SU-DHL-6 (cell line): ENCODE measurements at regions not wholly inside any gene's neighbourhood (a gene's known extent, or its start where the extent isn't known, plus 50 kb on each side); places are given as distances from the start of the nearest gene placed in this dataset.

ENCODE experiments used
- H2AFZ ChIP-seq: fragments of 200-600 bp; sonication (generic); 2 replicates; pipeline ENCODE4 v1.6.1; 2014; ENCODE audit warnings: low read depth, mild to moderate bottlenecking, moderate library complexity, mixed read lengths, antibody characterized with exemption, low read length; ENCODE audit not compliant: severe bottlenecking
- H3F3A ChIP-seq: fragments of 200-600 bp; shearing (Covaris generic); 2 replicates; pipeline ENCODE4 v1.6.0; 2016; ENCODE audit warnings: antibody characterized with exemption, mild to moderate bottlenecking; ENCODE audit not compliant: insufficient read depth
- H3K27ac ChIP-seq: fragments of 200-600 bp; sonication (generic); 2 replicates; pipeline ENCODE4 v1.5.1; 2016; ENCODE audit warnings: low read depth, mild to moderate bottlenecking, low read length, moderate library complexity, mixed read lengths
- H3K27me3 ChIP-seq: fragments of 200-600 bp; sonication (generic), shearing (Covaris generic); 2 replicates; pipeline ENCODE4 v1.6.0; 2014; ENCODE audit warnings: mild to moderate bottlenecking, low read length
- H3K36me3 ChIP-seq: fragments of 200-600 bp; sonication (generic); 2 replicates; pipeline ENCODE4 v1.6.1; 2014; ENCODE audit warnings: mild to moderate bottlenecking, low read length, mixed read lengths
- H3K4me2 ChIP-seq: fragments of 300-600, 200-600 bp; shearing (Covaris generic), sonication (generic); 2 replicates; pipeline ENCODE4 v1.6.0; 2014; ENCODE audit warnings: low read length, low read depth, mild to moderate bottlenecking; ENCODE audit not compliant: poor library complexity, severe bottlenecking
- H3K4me3 ChIP-seq: fragments of 200-600 bp; sonication (generic); 2 replicates; pipeline ENCODE4 v1.5.1; 2014; ENCODE audit warnings: antibody characterized with exemption, low read length, mild to moderate bottlenecking, mixed read lengths; ENCODE audit not compliant: insufficient read depth, poor library complexity, severe bottlenecking
- H3K79me2 ChIP-seq: fragments of 200-600 bp; sonication (generic); 2 replicates; pipeline ENCODE4 v1.6.1; 2014; ENCODE audit warnings: mild to moderate bottlenecking, low read length, moderate library complexity; ENCODE audit not compliant: insufficient read depth
- H3K9ac ChIP-seq: fragments of 200-600 bp; sonication (generic); 2 replicates; pipeline ENCODE4 v1.7.0; 2014; ENCODE audit warnings: mild to moderate bottlenecking, low read length
- H3K9me2 ChIP-seq: fragments of 200-600 bp; sonication (generic); replicated peaks from 2 replicates; pipeline ENCODE4 v1.6.1; 2014; ENCODE audit warnings: low read length; ENCODE audit not compliant: insufficient read depth
- H3K9me3 ChIP-seq: fragments of 200-600 bp; sonication (generic); 2 replicates; pipeline ENCODE4 v1.6.1; 2014; ENCODE audit warnings: low read length, mixed read lengths; ENCODE audit not compliant: insufficient read depth
- H4K20me1 ChIP-seq: fragments of 200-600 bp; sonication (generic); 2 replicates; pipeline ENCODE4 v1.6.1; 2014; ENCODE audit warnings: low read depth, mild to moderate bottlenecking, antibody characterized with exemption, low read length, moderate library complexity, mixed read lengths
- EZH2phosphoT487 ChIP-seq: fragments of 200-600 bp; sonication (generic), shearing (Covaris generic); conservative IDR thresholded peaks from 2 replicates; pipeline ENCODE4 v1.6.1; 2018; ENCODE audit warnings: mild to moderate bottlenecking, antibody characterized with exemption, low read length, moderate library complexity, mixed read lengths
- TF ChIP-seq, protein P1 (sequence below): fragments of 200-600 bp; sonication (generic); IDR thresholded peaks from one replicate; pipeline ENCODE4 v1.5.1; 2017; ENCODE audit warnings: antibody characterized with exemption, mild to moderate bottlenecking, low read length, moderate library complexity; ENCODE audit not compliant: insufficient read depth, poor library complexity, severe bottlenecking

DNA sequence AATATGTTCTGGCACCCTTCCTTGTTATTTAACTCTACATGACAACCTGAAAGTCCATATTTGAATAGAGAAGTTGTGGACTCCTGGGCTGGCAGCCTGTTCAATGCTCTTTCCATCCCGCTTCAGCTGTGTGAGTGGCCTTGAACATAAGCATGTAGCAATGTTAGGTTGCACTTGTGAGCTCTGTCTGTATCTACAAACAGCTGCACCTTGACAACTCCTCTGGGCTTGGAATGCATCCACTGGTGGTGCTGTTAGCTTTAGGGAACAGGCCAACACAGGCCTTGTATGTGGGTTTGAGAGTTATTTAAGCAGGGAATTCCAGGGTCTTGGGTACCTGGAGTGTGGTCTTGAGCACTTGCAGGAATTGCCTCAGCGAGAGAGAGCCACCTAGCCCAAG lies 141.2 kb downstream of the DTHD1 start:
- H3K27ac ChIP-seq = no peak overlapping the region
- no peak overlapping the region for H3K4me3 ChIP-seq
- H3K79me2 ChIP-seq = no peaks in the 10 kb centered on the region
- no peak overlapping the region for H2AFZ ChIP-seq
- H3K4me2 ChIP-seq = no peak overlapping the region
- no peak for TF ChIP-seq EZH2phosphoT487
- TF ChIP-seq, protein P1, sequence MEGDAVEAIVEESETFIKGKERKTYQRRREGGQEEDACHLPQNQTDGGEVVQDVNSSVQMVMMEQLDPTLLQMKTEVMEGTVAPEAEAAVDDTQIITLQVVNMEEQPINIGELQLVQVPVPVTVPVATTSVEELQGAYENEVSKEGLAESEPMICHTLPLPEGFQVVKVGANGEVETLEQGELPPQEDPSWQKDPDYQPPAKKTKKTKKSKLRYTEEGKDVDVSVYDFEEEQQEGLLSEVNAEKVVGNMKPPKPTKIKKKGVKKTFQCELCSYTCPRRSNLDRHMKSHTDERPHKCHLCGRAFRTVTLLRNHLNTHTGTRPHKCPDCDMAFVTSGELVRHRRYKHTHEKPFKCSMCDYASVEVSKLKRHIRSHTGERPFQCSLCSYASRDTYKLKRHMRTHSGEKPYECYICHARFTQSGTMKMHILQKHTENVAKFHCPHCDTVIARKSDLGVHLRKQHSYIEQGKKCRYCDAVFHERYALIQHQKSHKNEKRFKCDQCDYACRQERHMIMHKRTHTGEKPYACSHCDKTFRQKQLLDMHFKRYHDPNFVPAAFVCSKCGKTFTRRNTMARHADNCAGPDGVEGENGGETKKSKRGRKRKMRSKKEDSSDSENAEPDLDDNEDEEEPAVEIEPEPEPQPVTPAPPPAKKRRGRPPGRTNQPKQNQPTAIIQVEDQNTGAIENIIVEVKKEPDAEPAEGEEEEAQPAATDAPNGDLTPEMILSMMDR = no peak
- H3K36me3 ChIP-seq = no peaks in the 10 kb centered on the region
- no peaks in the 10 kb centered on the region for H3K9me2 ChIP-seq
- H4K20me1 ChIP-seq = no peaks in the 10 kb centered on the region
- H3F3A ChIP-seq = no peaks in the 10 kb centered on the region
- no peaks in the 10 kb centered on the region for H3K27me3 ChIP-seq
- H3K9ac ChIP-seq = no peak overlapping the region
- H3K9me3 ChIP-seq = no peaks in the 10 kb centered on the region

DNA sequence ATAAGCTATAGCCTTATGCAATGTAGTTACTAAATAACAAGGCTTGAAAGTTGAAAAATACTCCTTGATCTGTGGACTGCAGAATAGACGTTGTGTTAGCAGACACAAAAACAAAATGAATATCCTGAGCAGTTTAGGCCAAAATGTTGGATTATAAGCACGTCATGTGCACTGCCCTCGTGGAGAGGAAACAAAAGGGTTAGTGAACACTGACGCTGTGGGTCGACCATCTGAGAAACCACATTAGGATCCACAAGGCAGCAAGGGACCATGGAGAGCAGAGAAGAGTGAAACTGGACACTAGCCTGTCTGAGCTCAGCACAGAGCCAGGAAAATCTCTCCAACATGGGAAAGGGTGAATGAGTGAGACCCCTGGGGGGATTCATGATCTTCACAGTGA lies 145.3 kb downstream of the DTHD1 start:
- no peaks in the 10 kb centered on the region for H3K27me3 ChIP-seq
- no peaks in the 10 kb centered on the region for H4K20me1 ChIP-seq
- no peak overlapping the region for H2AFZ ChIP-seq
- no peak overlapping the region for H3K27ac ChIP-seq
- no peaks in the 10 kb centered on the region for H3K9me3 ChIP-seq
- H3F3A ChIP-seq = no peaks in the 10 kb centered on the region
- no peak overlapping the region for H3K4me3 ChIP-seq
- H3K9ac ChIP-seq = no peak overlapping the region
- H3K9me2 ChIP-seq = no peaks in the 10 kb centered on the region
- H3K4me2 ChIP-seq = no peak overlapping the region
- no peaks in the 10 kb centered on the region for H3K79me2 ChIP-seq
- no peaks in the 10 kb centered on the region for H3K36me3 ChIP-seq
- TF ChIP-seq, protein P1 = no peak
- no peak for TF ChIP-seq EZH2phosphoT487

DNA sequence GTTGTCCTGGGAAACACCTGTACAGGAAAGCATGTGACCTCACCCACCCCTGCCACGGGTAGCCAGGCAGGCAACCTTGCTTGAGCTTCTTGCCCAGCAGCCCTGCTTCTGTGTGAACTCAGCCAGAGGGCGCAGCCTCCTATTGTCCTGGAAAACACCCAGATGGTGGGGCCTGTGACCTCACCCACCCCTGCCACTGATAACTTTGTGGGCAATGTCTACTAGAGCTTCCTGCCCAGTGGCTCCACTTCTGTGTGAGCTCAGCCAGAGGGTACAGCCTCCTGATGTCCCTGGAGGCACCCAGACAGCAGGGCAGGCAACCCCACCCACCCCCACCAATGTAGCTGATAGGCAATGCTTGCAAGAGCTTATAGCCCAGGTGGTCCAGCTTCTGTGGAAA lies 146.3 kb downstream of the DTHD1 start:
- TF ChIP-seq, protein P1 = no peak
- TF ChIP-seq EZH2phosphoT487 = no peak
- Histone ChIP-seq H2AFZ (no peak overlapping the region), H3K4me3 (no peak overlapping the region)

More for the DNA sequence above, 146.3 kb downstream of the DTHD1 start:
- Histone ChIP-seq H3F3A (no peaks in the 10 kb centered on the region), H3K9me2 (no peaks in the 10 kb centered on the region), H3K9ac (no peak overlapping the region), H3K27ac (no peak overlapping the region), H3K27me3 (no peaks in the 10 kb centered on the region), H4K20me1 (no peaks in the 10 kb centered on the region), H3K9me3 (no peaks in the 10 kb centered on the region), H3K36me3 (no peaks in the 10 kb centered on the region), H3K4me2 (no peak overlapping the region), H3K79me2 (no peaks in the 10 kb centered on the region)
